Fibroblast of peridontal ligament (primary cell): ENCODE measurements at regions not wholly inside any gene's neighbourhood (a gene's known extent, or its start where the extent isn't known, plus 50 kb on each side); places are given as distances from the start of the nearest gene placed in this dataset.
A peak's percentile ranks its signal among the peaks of the same experiment; 100 is the strongest.

ENCODE experiments used
- DNase-seq: peaks from one replicate; pipeline ENCODE4 v3.0.0-alpha.2; 2010; ENCODE audit errors: extremely low read depth

- DNase-seq, result no peak
These were observed 166.1 kb downstream of the MARCHF11 start for GRCh38 chr5:16013334-16014065.

GRCh38 chr5:16009256-16009655, 170.3 kb downstream of the MARCHF11 start:
- DNase-seq, result no peak

GRCh38 chr5:16007750-16008415, 171.7 kb downstream of the MARCHF11 start:
- no peak for DNase-seq

GRCh38 chr5:16005225-16005624, 174.4 kb downstream of the MARCHF11 start:
- no peak for DNase-seq

- DNase-seq, result no peak
These were observed 179.5 kb downstream of the MARCHF11 start for GRCh38 chr5:16000056-16000455.

GRCh38 chr5:15995341-15996052, 184.1 kb downstream of the MARCHF11 start:
- DNase-seq, result peak; percentile 69

GRCh38 chr5:15993919-15994318, 185.7 kb downstream of the MARCHF11 start:
- DNase-seq, result peak; percentile 25

GRCh38 chr5:15993334-15993733, 186.3 kb downstream of the MARCHF11 start:
- peak; percentile 37 for DNase-seq

GRCh38 chr5:15992918-15993317, 186.7 kb downstream of the MARCHF11 start:
- DNase-seq, result peak; percentile 15

- no peak for DNase-seq
These were observed 188.0 kb downstream of the MARCHF11 start for GRCh38 chr5:15991586-15991985.
